H1 (cell line): ENCODE measurements at regions not wholly inside any gene's neighbourhood (a gene's known extent, or its start where the extent isn't known, plus 50 kb on each side); places are given as distances from the start of the nearest gene placed in this dataset.

ENCODE experiments used
- KDM1A ChIP-seq: fragments of 200-600, 300-600 bp; sonication (generic); IDR thresholded peaks from 2 replicates; pipeline ENCODE4 v1.7.1; 2016; ENCODE audit warnings: mild to moderate bottlenecking, low read length, borderline replicate concordance

GRCh38 chr13:34647379-34648150 lies 294.5 kb upstream of the NBEA start (continued):
- no peak for TF ChIP-seq KDM1A
